Activated B cell treated with CpG ODN at 0.5 μM for 24 hours (primary cell): ENCODE measurements at regions not wholly inside any gene's neighbourhood (a gene's known extent, or its start where the extent isn't known, plus 50 kb on each side); places are given as distances from the start of the nearest gene placed in this dataset.
A peak's percentile ranks its signal among the peaks of the same experiment; 100 is the strongest.

Experiments
- ATAC-seq: fragments of 200-7000 bp; cut with Tn5 transposase; one replicate; pipeline ENCODE4 v1.10.0; 2021; ENCODE audit warnings: low read depth, mild to moderate bottlenecking, moderate library complexity
- CTCF ChIA-PET: fragments of 350-600 bp; sonication (Branson Sonifier 250); formaldehyde crosslinking; loops from one replicate; lab custom pipeline; 2021; ENCODE audit warnings: antibody characterized with exemption; lab: Charles Lee
- POLR2A ChIA-PET: fragments of 350-600 bp; sonication (Branson Sonifier 250); formaldehyde crosslinking; loops from one replicate; lab custom pipeline; 2021; ENCODE audit warnings: antibody characterized with exemption; lab: Charles Lee
- DNase-seq: peaks from one replicate; pipeline ENCODE4 v3.0.0; 2022
- H3K27ac Mint-ChIP-seq: one replicate; pipeline ENCODE4 v1.8.0; 2020; ENCODE audit warnings: mixed read lengths
- H3K27me3 Mint-ChIP-seq: one replicate; pipeline ENCODE4 v1.8.0; 2021; ENCODE audit warnings: mixed read lengths
- H3K36me3 Mint-ChIP-seq: one replicate; pipeline ENCODE4 v1.8.0; 2021; ENCODE audit warnings: low read depth, mixed read lengths
- H3K4me1 Mint-ChIP-seq: one replicate; pipeline ENCODE4 v1.8.0; 2021; ENCODE audit warnings: mixed read lengths
- H3K4me3 Mint-ChIP-seq: one replicate; pipeline ENCODE4 v1.8.0; 2020; ENCODE audit warnings: mild to moderate bottlenecking, mixed read lengths
- H3K9me3 Mint-ChIP-seq: one replicate; pipeline ENCODE4 v1.8.0; 2020; ENCODE audit warnings: mixed read lengths
- intact Hi-C: fragments of 100-400 bp; cut with micrococcal nuclease; formaldehyde crosslinking; loops from one replicate; pipeline ENCODE4 v1.15.1; 2024
- TF ChIP-seq, protein P1 (sequence below): fragments of 200-600 bp; IDR thresholded peaks from one replicate; pipeline ENCODE4 v1.8.0; 2022; ENCODE audit warnings: antibody characterized with exemption, mild to moderate bottlenecking

DNA sequence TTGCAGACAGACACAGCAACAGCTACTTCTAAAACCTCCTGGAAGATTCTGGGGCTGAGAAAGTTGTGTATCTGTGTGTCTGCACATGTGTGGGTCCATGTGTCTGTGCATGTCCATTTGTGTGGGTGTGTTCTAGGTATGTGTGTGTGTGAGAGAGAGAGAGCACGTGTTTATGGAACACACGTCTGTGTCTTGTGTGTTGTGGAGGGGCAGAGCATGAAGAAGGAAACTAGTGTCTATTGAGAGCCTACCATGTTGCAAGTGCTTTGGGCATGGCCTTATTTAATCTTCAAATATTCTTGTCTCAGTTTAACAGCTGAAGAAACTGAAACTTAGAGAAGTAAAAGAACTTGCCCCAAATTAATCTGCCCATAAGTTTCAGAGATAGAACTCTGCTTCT lies 327.5 kb downstream of the UACA start:
- peak; percentile 33 for ATAC-seq
- Mint-ChIP-seq H3K4me1 (peaks cover 28% of the 10 kb centered on the region), H3K27me3 (no peaks in the 10 kb centered on the region), H3K4me3 (peak overlapping the region; percentile 55), H3K9me3 (no peaks in the 10 kb centered on the region), H3K27ac (peak overlapping the region; percentile 67), H3K36me3 (no peaks in the 10 kb centered on the region)
- ChIA-PET POLR2A (interaction anchor here (1.1 kb wide), 1 partner anchor 50 kb away, joined by 3 read pairs; no protein-coding TSS in a partner anchor), CTCF (interaction anchor here (1.8 kb wide), 1 partner anchor 28 kb away, joined by 4 read pairs; no protein-coding TSS in a partner anchor)
- intact Hi-C loops, result loop anchor here (2.0 to 5.0 kb wide), 3 partner anchors 51 to 154 kb away; no protein-coding TSS in a partner anchor
- TF ChIP-seq, protein P1, sequence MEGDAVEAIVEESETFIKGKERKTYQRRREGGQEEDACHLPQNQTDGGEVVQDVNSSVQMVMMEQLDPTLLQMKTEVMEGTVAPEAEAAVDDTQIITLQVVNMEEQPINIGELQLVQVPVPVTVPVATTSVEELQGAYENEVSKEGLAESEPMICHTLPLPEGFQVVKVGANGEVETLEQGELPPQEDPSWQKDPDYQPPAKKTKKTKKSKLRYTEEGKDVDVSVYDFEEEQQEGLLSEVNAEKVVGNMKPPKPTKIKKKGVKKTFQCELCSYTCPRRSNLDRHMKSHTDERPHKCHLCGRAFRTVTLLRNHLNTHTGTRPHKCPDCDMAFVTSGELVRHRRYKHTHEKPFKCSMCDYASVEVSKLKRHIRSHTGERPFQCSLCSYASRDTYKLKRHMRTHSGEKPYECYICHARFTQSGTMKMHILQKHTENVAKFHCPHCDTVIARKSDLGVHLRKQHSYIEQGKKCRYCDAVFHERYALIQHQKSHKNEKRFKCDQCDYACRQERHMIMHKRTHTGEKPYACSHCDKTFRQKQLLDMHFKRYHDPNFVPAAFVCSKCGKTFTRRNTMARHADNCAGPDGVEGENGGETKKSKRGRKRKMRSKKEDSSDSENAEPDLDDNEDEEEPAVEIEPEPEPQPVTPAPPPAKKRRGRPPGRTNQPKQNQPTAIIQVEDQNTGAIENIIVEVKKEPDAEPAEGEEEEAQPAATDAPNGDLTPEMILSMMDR, result no peak
- no peak for DNase-seq

DNA sequence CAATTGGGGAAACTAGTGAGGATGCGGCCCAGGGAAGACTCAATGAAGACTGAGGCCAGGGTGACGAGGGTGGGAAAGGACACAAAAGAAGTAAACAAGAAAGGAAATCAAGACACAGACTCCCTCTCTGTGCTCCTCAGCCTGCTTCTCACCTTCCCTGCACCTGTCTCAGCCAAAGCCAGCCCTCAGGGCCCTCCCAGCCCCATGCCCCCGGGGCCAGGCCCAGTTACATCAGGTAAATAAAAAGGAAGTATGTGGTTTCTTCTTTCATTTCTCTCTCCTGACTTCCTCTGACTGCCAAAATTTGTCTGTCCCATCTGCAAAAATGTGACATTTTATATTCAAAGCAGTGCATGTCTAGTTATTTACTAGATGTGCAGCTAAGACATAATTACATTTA lies 328.0 kb downstream of the UACA start:
- POLR2A ChIA-PET, result interaction anchor here (0.5 to 1.1 kb wide), 2 partner anchors 51 to 347 kb away, joined by 3 to 9 read pairs; no protein-coding TSS in a partner anchor

DNA sequence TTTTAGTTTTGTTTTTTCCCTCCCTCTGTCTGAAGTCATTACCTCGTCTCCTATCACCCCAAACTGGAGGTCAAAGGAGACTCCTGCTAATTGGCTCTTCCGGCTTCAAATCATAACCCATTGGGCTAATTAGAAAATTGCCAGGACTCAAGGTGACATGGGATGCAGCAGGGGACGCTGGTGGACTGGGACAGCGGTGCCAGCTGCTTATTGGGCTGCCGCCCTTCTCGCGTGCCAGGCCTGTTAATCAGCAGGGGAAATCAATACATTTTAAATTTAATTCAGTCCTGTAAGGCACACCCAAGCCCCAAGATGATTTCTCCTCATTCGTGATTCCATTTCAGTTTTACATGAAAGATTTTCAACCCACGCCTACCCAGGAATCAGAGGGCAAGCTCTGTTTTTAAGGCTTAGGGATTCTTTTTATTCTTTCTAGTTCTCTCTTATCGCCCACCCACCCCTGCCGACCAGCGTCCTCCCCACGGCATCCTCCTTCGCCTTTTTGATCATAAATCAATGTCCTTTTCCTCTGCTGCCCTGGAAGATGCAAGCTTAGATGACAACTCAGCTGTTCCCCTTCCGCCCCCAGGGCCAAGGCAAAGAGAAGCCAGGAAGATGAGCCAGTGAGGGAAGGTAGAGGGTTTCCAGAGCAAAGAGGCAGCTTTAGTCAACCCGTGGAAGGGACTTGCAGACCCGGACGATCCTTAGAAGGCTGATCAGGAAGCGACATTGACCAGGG lies 329.6 kb downstream of the UACA start:
- DNase-seq (no peak), ATAC-seq (no peak)
- H3K4me3 Mint-ChIP-seq, result no peak overlapping the region
- H3K36me3 Mint-ChIP-seq, result no peaks in the 10 kb centered on the region
- H3K4me1 Mint-ChIP-seq, result peaks cover 28% of the 10 kb centered on the region
- H3K9me3 Mint-ChIP-seq, result no peaks in the 10 kb centered on the region
- TF ChIP-seq, protein P1, result no peak
- ChIA-PET CTCF (no interaction called here), POLR2A (no interaction called here)
- intact Hi-C loops, result loop anchor here (2.0 kb wide), 1 partner anchor 53 kb away; no protein-coding TSS in a partner anchor
- no peak overlapping the region for H3K27ac Mint-ChIP-seq
- H3K27me3 Mint-ChIP-seq, result no peaks in the 10 kb centered on the region

More for the DNA sequence above, 328.0 kb downstream of the UACA start:
- CTCF ChIA-PET, result interaction anchor here (1.8 kb wide), 1 partner anchor 28 kb away, joined by 4 read pairs; no protein-coding TSS in a partner anchor
- ATAC-seq (peak; percentile 93), DNase-seq (peak; percentile 44)
- peaks cover 28% of the 10 kb centered on the region for H3K4me1 Mint-ChIP-seq
- H3K27me3 Mint-ChIP-seq, result no peaks in the 10 kb centered on the region
- H3K4me3 Mint-ChIP-seq, result peak overlapping the region; percentile 55
- intact Hi-C loops, result loop anchor here (2.0 to 5.0 kb wide), 3 partner anchors 51 to 153 kb away; no protein-coding TSS in a partner anchor
- no peaks in the 10 kb centered on the region for H3K9me3 Mint-ChIP-seq
- H3K36me3 Mint-ChIP-seq, result no peaks in the 10 kb centered on the region
- TF ChIP-seq, protein P1, result no peak
- peak overlapping the region; percentile 67 for H3K27ac Mint-ChIP-seq

DNA sequence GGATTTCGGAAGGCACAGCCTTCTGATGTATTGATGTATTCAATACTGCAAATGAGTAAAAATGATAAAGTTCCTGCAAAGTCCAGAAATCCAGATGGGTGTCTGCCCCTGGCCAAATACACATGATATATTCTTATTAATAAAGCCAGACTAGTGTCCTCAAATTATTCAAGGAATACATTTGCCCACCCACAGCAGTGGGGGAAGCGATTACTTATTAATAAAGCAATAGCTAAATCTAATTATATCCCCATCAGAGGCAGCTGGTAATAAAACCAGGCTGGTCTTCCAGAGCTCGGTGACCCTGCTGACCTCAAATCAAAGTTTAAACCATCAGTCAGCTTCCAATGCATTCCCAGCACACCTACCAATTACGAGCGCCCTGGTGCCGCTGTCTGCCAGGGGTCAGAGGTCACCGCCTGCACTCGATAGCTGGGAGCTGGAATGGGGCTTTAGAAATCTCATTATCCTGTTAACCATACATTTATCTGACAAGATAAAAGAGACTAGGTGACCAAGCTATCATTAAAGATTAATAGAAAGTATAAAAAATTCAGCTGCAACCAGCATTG lies 330.3 kb downstream of the UACA start:
- no peak for ATAC-seq
- intact Hi-C loops, result no loop called here
- CTCF ChIA-PET, result no interaction called here

More for the DNA sequence above, 330.3 kb downstream of the UACA start:
- Mint-ChIP-seq H3K4me3 (no peak overlapping the region), H3K9me3 (no peaks in the 10 kb centered on the region), H3K36me3 (no peaks in the 10 kb centered on the region), H3K27ac (no peak overlapping the region), H3K4me1 (peaks cover 29% of the 10 kb centered on the region), H3K27me3 (no peaks in the 10 kb centered on the region)
- POLR2A ChIA-PET, result no interaction called here
- TF ChIP-seq, protein P1, result no peak
- DNase-seq, result no peak
